ENCODE measurements at regions not wholly inside any gene's neighbourhood (a gene's known extent, or its start where the extent isn't known, plus 50 kb on each side); places are given as distances from the start of the nearest gene placed in this dataset.

GRCh38 chr9:32200896-32201295, 183.5 kb upstream of the ACO1 start:
- no peak for TF ChIP-seq CTCF (IDR thresholded peaks at IDR 0.05; ENCODE audit: control extremely low read depth in 1 of 3, insufficient read depth in 1 of 3, low read depth in 1 of 3, low read length in 3 of 3)
- TF ChIP-seq POLR2A (IDR thresholded peaks at IDR 0.05; ENCODE audit: control extremely low read depth in 1 of 2, low read depth in 2 of 2, low read length in 2 of 2), result no peak
- no peak for TF ChIP-seq POU5F1 (IDR thresholded peaks at IDR 0.05; ENCODE audit: low read depth, low read length)
- no peak for TF ChIP-seq RAD21 (IDR thresholded peaks at IDR 0.05 in 1 of 2, conservative IDR thresholded peaks at IDR 0.05 in 1 of 2; ENCODE audit: low read depth in 2 of 2, low read length in 2 of 2)
- TF ChIP-seq JUN (IDR thresholded peaks at IDR 0.05; ENCODE audit: low read depth, low read length), result no peak
